IMR-90 (cell line): ENCODE measurements at regions not wholly inside any gene's neighbourhood (a gene's known extent, or its start where the extent isn't known, plus 50 kb on each side); places are given as distances from the start of the nearest gene placed in this dataset.

Experiments used
- ATAC-seq: fragments of 200-7000 bp; cut with Tn5 transposase; 2 replicates; pipeline ENCODE4 v1.9.1; 2020; ENCODE audit warnings: low read depth, mild to moderate bottlenecking, moderate library complexity
- BruUV-seq: library from RNA; stranded (reverse); fragments of 400-500 nt; replicated peaks from 2 replicates; lab custom pipeline; 2021; lab: Mats Ljungman, UMichigan
- CTCF ChIA-PET: fragments of 300-600 bp; formaldehyde crosslinking; extraction: SDS; loops from one replicate; lab custom pipeline; 2021; ENCODE audit warnings: antibody characterized with exemption; lab: Yijun Ruan, JAX
- POLR2A ChIA-PET: fragments of 300-600 bp; sonication (Branson Sonifier 250); formaldehyde crosslinking; loops from one replicate; lab custom pipeline; 2022; ENCODE audit warnings: antibody characterized with exemption; ENCODE audit not compliant: unreplicated experiment; lab: Charles Lee
- DNase-seq: peaks from one replicate; pipeline ENCODE4 v3.0.0; 2013
- H2AFZ ChIP-seq: replicated peaks from 2 replicates; pipeline ENCODE3; 2013; ENCODE audit warnings: low read length, mild to moderate bottlenecking; ENCODE audit not compliant: poor library complexity
- H2AK5ac ChIP-seq: 2 replicates; pipeline ENCODE4 v1.6.1; 2013; ENCODE audit warnings: low read depth, low read length, inconsistent platforms
- H2AK9ac ChIP-seq: replicated peaks from 2 replicates; pipeline ENCODE3; 2013; ENCODE audit warnings: mild to moderate bottlenecking, low read depth, low read length, moderate library complexity; ENCODE audit not compliant: poor library complexity
- H2BK120ac ChIP-seq: 2 replicates; pipeline ENCODE4 v1.6.1; 2013; ENCODE audit warnings: low read depth, low read length, inconsistent platforms
- H2BK15ac ChIP-seq: 3 replicates; pipeline ENCODE4 v1.6.1; 2013; ENCODE audit warnings: low read depth, low read length, inconsistent platforms
- H2BK20ac ChIP-seq: 2 replicates; pipeline ENCODE4 v1.6.1; 2013; ENCODE audit warnings: low read depth, mild to moderate bottlenecking, inconsistent platforms, low read length, moderate library complexity
- H2BK5ac ChIP-seq: 2 replicates; pipeline ENCODE4 v1.6.1; 2013; ENCODE audit warnings: mild to moderate bottlenecking, low read depth, low read length, inconsistent platforms; ENCODE audit not compliant: poor library complexity, severe bottlenecking
- H3K14ac ChIP-seq: replicated peaks from 2 replicates; pipeline ENCODE4 v1.6.1; 2013; ENCODE audit warnings: low read depth, low read length, inconsistent platforms
- H3K18ac ChIP-seq: 2 replicates; pipeline ENCODE4 v1.6.1; 2013; ENCODE audit warnings: low read depth, low read length, control low read depth
- H3K23ac ChIP-seq: 2 replicates; pipeline ENCODE4 v1.6.1; 2013; ENCODE audit warnings: low read depth, low read length, inconsistent platforms
- H3K27ac ChIP-seq: 2 replicates; pipeline ENCODE4 v1.5.1; 2013; ENCODE audit warnings: mild to moderate bottlenecking, control low read depth, low read length; ENCODE audit not compliant: insufficient read depth
- H3K27me3 ChIP-seq: 2 replicates; pipeline ENCODE4 v1.6.1; 2013; ENCODE audit warnings: low read length; ENCODE audit not compliant: control insufficient read depth, insufficient read depth
- H3K36me3 ChIP-seq: 2 replicates; pipeline ENCODE4 v1.6.1; 2013; ENCODE audit warnings: low read length, mixed read lengths; ENCODE audit not compliant: control insufficient read depth, insufficient read depth
- H3K4ac ChIP-seq: 2 replicates; pipeline ENCODE4 v1.6.1; 2013; ENCODE audit warnings: low read depth, low read length, inconsistent platforms
- H3K4me1 ChIP-seq: 2 replicates; pipeline ENCODE4 v1.6.1; 2013; ENCODE audit warnings: low read length, mixed read lengths; ENCODE audit not compliant: control insufficient read depth, insufficient read depth
- H3K4me2 ChIP-seq: 2 replicates; pipeline ENCODE4 v1.6.1; 2013; ENCODE audit warnings: low read depth, mild to moderate bottlenecking, control low read depth, low read length, moderate library complexity
- H3K4me3 ChIP-seq: 2 replicates; pipeline ENCODE4 v1.5.1; 2013; ENCODE audit warnings: low read depth, mild to moderate bottlenecking, control low read depth, low read length, moderate library complexity; ENCODE audit not compliant: insufficient read depth
- H3K56ac ChIP-seq: 2 replicates; pipeline ENCODE4 v1.6.1; 2013; ENCODE audit warnings: low read length, inconsistent platforms; ENCODE audit not compliant: insufficient read depth; ENCODE audit errors: extremely low read depth
- H3K79me1 ChIP-seq, 2 experiments: 2 replicates each; pipeline ENCODE4 v1.6.1; 2013; ENCODE audit warnings: low read length in 2 of 2, inconsistent platforms in 1 of 2, low read depth in 1 of 2
- H3K9ac ChIP-seq: 2 replicates; pipeline ENCODE4 v1.6.1; 2013; ENCODE audit warnings: low read depth, low read length, control low read depth
- H3K9me1 ChIP-seq: 2 replicates; pipeline ENCODE4 v1.6.1; 2013; ENCODE audit warnings: low read length, inconsistent platforms; ENCODE audit not compliant: insufficient read depth
- H3K9me3 ChIP-seq: 2 replicates; pipeline ENCODE4 v1.6.1; 2013; ENCODE audit warnings: low read length; ENCODE audit not compliant: control insufficient read depth, insufficient read depth
- H4K20me1 ChIP-seq: 2 replicates; pipeline ENCODE4 v1.6.1; 2013; ENCODE audit warnings: low read length, inconsistent platforms; ENCODE audit not compliant: insufficient read depth
- H4K5ac ChIP-seq: 2 replicates; pipeline ENCODE4 v1.6.1; 2013; ENCODE audit warnings: mild to moderate bottlenecking, low read depth, low read length, control low read depth
- H4K8ac ChIP-seq, 2 experiments: 2 replicates each; pipeline ENCODE4 v1.6.1; 2013; ENCODE audit warnings: low read depth in 2 of 2, low read length in 2 of 2, control low read depth in 1 of 2, inconsistent platforms in 1 of 2
- H4K91ac ChIP-seq: 2 replicates; pipeline ENCODE4 v1.6.1; 2013; ENCODE audit warnings: low read depth, low read length, inconsistent platforms; ENCODE audit not compliant: insufficient read depth
- BHLHE40 ChIP-seq: fragments of 150-350 bp; IDR thresholded peaks from 2 replicates; pipeline ENCODE4 v1.6.1; 2016; ENCODE audit warnings: mild to moderate bottlenecking, low read depth, low read length
- CHD1 ChIP-seq: IDR thresholded peaks from 2 replicates; pipeline ENCODE4 v1.6.1; 2012; ENCODE audit warnings: low read depth, low read length, improper control_type of control experiment
- CTCF ChIP-seq: conservative IDR thresholded peaks from 2 replicates; pipeline ENCODE4 v1.5.1; 2012; ENCODE audit warnings: mild to moderate bottlenecking, low read depth, low read length, improper control_type of control experiment
- MAZ ChIP-seq: IDR thresholded peaks from 2 replicates; pipeline ENCODE4 v1.6.1; 2012; ENCODE audit warnings: low read depth, mild to moderate bottlenecking, low read length, improper control_type of control experiment, moderate library complexity, borderline replicate concordance
- RFX5 ChIP-seq: IDR thresholded peaks from 2 replicates; pipeline ENCODE4 v1.8.0; 2012; ENCODE audit warnings: low read depth, mild to moderate bottlenecking, low read length, moderate library complexity
- WGBS, 2 experiments: methylation state at CpG; one replicate each; pipeline versions ENCODE4 v1.1.5 to v1.1.7; 2013; ENCODE audit warnings: missing lambda C conversion rate in 2 of 2; ENCODE audit not compliant: insufficient read length in 1 of 2; ENCODE audit errors: extremely low coverage in 2 of 2; 5-methylcytosine and 5-hydroxymethylcytosine counted together
- dilution Hi-C: fragments of 300-500 bp; cut with HindIII; formaldehyde crosslinking; loops from one replicate; pipeline ENCODE4 v1.14.3; 2018; ENCODE audit warnings: low sequenced_read_pairs; ENCODE audit not compliant: unreplicated experiment
- in situ Hi-C: fragments of 300-500 bp; cut with MboI; formaldehyde crosslinking; loops from 3 replicates; pipeline ENCODE4 v1.14.3; 2019; ENCODE audit warnings: low sequenced_read_pairs, inconsistent platforms, mixed read lengths
- intact Hi-C: fragments of 100-400 bp; cut with micrococcal nuclease; formaldehyde crosslinking; loops from 2 replicates; pipeline ENCODE4 v1.10.0; 2022

- ChIA-PET CTCF (interaction anchor here (1.2 kb wide), 1 partner anchor 20 kb away, joined by 3 read pairs; no protein-coding TSS in a partner anchor), POLR2A (no interaction called here)
- ATAC-seq (no peak), DNase-seq (no peak)
- H3K18ac ChIP-seq, result no peak overlapping the region
- no peak overlapping the region for H2AK9ac ChIP-seq
- H3K4ac ChIP-seq, result no peak overlapping the region
- in situ Hi-C loops (no loop called here), intact Hi-C loops (no loop called here), dilution Hi-C loops (no loop called here)
- H3K9me1 ChIP-seq, result peaks cover 3% of the 10 kb centered on the region; the same call in 1 of the 2 replicates
- WGBS, 2 experiments, result no CpG with 5 or more reads among the region's 5 CpGs
- no peaks in the 10 kb centered on the region for H3K36me3 ChIP-seq
- no peak overlapping the region for H2AK5ac ChIP-seq
- no peak overlapping the region for H2BK15ac ChIP-seq
- TF ChIP-seq CTCF (no peak), BHLHE40 (no peak), RFX5 (no peak), MAZ (no peak), CHD1 (no peak)
- no peak overlapping the region for H4K8ac ChIP-seq
- H3K27ac ChIP-seq, result no peak overlapping the region
- H2AFZ ChIP-seq, result no peak overlapping the region
- no peak overlapping the region for H4K91ac ChIP-seq
- BruUV-seq, result no TSS peak
- no peaks in the 10 kb centered on the region for H4K20me1 ChIP-seq
- peaks cover 2% of the 10 kb centered on the region; the same call in 1 of the 2 replicates for H3K4me1 ChIP-seq
- no peak overlapping the region for H3K14ac ChIP-seq
- no peak overlapping the region for H2BK120ac ChIP-seq
- H3K27me3 ChIP-seq, result no peaks in the 10 kb centered on the region
- no peak overlapping the region for H3K23ac ChIP-seq
- no peak overlapping the region for H2BK5ac ChIP-seq
- H3K4me2 ChIP-seq, result no peak overlapping the region
- no peak overlapping the region for H3K4me3 ChIP-seq
- no peak overlapping the region for H4K5ac ChIP-seq
- no peak overlapping the region for H3K56ac ChIP-seq
- H3K9ac ChIP-seq, result no peak overlapping the region
- no peaks in the 10 kb centered on the region for H3K79me1 ChIP-seq
- no peak overlapping the region for H2BK20ac ChIP-seq
- H3K9me3 ChIP-seq, result no peaks in the 10 kb centered on the region
Observed at GRCh38 chr5:58228896-58229295, 231.0 kb downstream of the PLK2 start.
